ENCODE measurements at regions not wholly inside any gene's neighbourhood (a gene's known extent, or its start where the extent isn't known, plus 50 kb on each side); places are given as distances from the start of the nearest gene placed in this dataset.

DNA sequence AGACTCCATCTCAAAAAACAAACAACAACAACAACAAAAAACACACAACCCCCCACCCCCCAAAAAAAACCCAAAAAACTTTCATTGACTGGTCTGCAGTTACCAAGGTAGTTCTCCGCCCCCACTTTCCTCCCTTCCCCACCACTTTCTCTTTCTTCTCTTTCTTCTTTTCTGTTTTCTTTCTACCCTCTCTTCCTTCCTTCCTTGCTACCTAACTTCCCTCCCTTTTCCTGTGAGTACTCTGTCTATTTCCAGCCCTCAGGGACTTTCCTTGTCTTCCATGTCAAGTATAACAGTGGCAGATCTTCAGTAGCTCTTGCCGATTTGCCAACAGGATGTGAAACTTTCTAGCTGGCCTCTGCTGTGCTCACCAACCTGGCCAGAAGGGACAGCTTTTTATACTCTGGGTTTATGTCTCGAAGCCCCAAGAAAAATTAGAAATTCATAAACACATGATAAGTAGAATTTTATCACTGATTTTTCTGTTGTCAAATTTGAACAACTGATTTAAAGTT lies 399.5 kb downstream of the QKI start:
- intact Hi-C loops (cut with DNase I; ENCODE audit: low total_unique reads) (loop anchor here (1.0 to 10.0 kb wide), 7 partner anchors 103 to 1087 kb away; partner anchors contain the start of genes PACRG and PRKN), in situ Hi-C loops (cut with MboI; ENCODE audit: low sequenced_read_pairs in 4 of 4) (no loop called here)
- Histone ChIP-seq H3K9me3 (no peaks in the 10 kb centered on the region), H3K27ac (peak overlapping the region; percentile 76 to 87 (median 84)), H3K4me3 (no peak overlapping the region), H3K36me3 (no peaks in the 10 kb centered on the region), H3K4me1 (peaks cover 19 to 20% of the 10 kb centered on the region in 2 donors), H3K27me3 (no peaks in the 10 kb centered on the region)
- no peak for DNase-seq
- peak in 1 of 2 donors; percentile 74 for ATAC-seq
- TF ChIP-seq, protein P1, sequence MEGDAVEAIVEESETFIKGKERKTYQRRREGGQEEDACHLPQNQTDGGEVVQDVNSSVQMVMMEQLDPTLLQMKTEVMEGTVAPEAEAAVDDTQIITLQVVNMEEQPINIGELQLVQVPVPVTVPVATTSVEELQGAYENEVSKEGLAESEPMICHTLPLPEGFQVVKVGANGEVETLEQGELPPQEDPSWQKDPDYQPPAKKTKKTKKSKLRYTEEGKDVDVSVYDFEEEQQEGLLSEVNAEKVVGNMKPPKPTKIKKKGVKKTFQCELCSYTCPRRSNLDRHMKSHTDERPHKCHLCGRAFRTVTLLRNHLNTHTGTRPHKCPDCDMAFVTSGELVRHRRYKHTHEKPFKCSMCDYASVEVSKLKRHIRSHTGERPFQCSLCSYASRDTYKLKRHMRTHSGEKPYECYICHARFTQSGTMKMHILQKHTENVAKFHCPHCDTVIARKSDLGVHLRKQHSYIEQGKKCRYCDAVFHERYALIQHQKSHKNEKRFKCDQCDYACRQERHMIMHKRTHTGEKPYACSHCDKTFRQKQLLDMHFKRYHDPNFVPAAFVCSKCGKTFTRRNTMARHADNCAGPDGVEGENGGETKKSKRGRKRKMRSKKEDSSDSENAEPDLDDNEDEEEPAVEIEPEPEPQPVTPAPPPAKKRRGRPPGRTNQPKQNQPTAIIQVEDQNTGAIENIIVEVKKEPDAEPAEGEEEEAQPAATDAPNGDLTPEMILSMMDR (IDR thresholded peaks at IDR 0.05 in 4 of 5, conservative IDR thresholded peaks at IDR 0.05 in 1 of 5) = no peak
- TF ChIP-seq POLR2A (IDR thresholded peaks at IDR 0.05) = no peak

- DNase-seq = no peak
- ATAC-seq = no peak
- TF ChIP-seq POLR2A (IDR thresholded peaks at IDR 0.05) = no peak
- TF ChIP-seq, protein P1 (IDR thresholded peaks at IDR 0.05 in 4 of 5, conservative IDR thresholded peaks at IDR 0.05 in 1 of 5) = no peak
- H3K36me3 ChIP-seq = no peaks in the 10 kb centered on the region
- no peaks in the 10 kb centered on the region for H3K9me3 ChIP-seq
- no peak overlapping the region for H3K27ac ChIP-seq
- in situ Hi-C loops (cut with MboI; ENCODE audit: low sequenced_read_pairs in 4 of 4) (no loop called here), intact Hi-C loops (cut with DNase I; ENCODE audit: low total_unique reads) (loop anchor here (5.0 to 10.0 kb wide), 3 partner anchors 224 to 1084 kb away; partner anchors contain the start of genes PACRG and PRKN)
- H3K27me3 ChIP-seq = no peaks in the 10 kb centered on the region
- no peak overlapping the region for H3K4me3 ChIP-seq
- peaks cover 19 to 20% of the 10 kb centered on the region in 2 donors for H3K4me1 ChIP-seq
Measured at GRCh38 chr6:163811317-163811716, 396.8 kb downstream of the QKI start.

GRCh38 chr6:163809364-163809763 lies 394.8 kb downstream of the QKI start:
- Histone ChIP-seq H3K4me3 (no peak overlapping the region), H3K4me1 (peaks cover 12 to 14% of the 10 kb centered on the region in 2 donors), H3K27me3 (no peaks in the 10 kb centered on the region), H3K9me3 (no peaks in the 10 kb centered on the region), H3K36me3 (no peaks in the 10 kb centered on the region), H3K27ac (no peak overlapping the region)
- in situ Hi-C loops (cut with MboI; ENCODE audit: low sequenced_read_pairs in 4 of 4) = no loop called here
- ATAC-seq (no peak), DNase-seq (no peak)
- intact Hi-C loops (cut with DNase I; ENCODE audit: low total_unique reads) = no loop called here
- TF ChIP-seq, protein P1 (IDR thresholded peaks at IDR 0.05 in 4 of 5, conservative IDR thresholded peaks at IDR 0.05 in 1 of 5) = no peak
- no peak for TF ChIP-seq POLR2A (IDR thresholded peaks at IDR 0.05)

DNA sequence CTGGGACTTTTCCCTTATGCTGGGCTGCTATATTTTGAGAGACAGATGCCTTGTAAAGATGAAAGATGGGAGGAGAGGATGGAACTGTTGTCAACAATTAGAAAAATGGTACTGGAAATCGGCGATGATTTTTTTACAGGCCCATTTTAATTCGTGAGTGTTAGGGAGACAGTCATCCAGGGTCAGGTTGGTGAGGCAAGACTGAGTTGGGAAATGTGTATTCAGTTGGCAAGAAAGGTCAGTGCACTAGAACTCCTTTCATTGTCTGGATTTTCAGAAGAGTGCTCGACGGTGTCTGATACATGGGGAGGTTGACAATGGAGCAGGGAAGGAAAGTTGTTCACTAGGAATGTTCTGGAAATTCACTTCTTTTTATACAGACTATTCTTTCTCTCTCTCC lies 394.4 kb downstream of the QKI start:
- no peak for DNase-seq
- ATAC-seq = peak in 1 of 2 donors; percentile 82
- TF ChIP-seq POLR2A (IDR thresholded peaks at IDR 0.05) = no peak
- TF ChIP-seq, protein P1 (IDR thresholded peaks at IDR 0.05 in 4 of 5, conservative IDR thresholded peaks at IDR 0.05 in 1 of 5) = no peak
- H3K4me1 ChIP-seq = peaks cover 9 to 12% of the 10 kb centered on the region in 2 donors
- in situ Hi-C loops (cut with MboI; ENCODE audit: low sequenced_read_pairs in 4 of 4) (no loop called here), intact Hi-C loops (cut with DNase I; ENCODE audit: low total_unique reads) (no loop called here)
- H3K27me3 ChIP-seq = no peaks in the 10 kb centered on the region
- H3K27ac ChIP-seq = peak overlapping the region in 1 of 4 donors; percentile 6
- no peaks in the 10 kb centered on the region for H3K9me3 ChIP-seq
- no peak overlapping the region for H3K4me3 ChIP-seq
- no peaks in the 10 kb centered on the region for H3K36me3 ChIP-seq

DNA sequence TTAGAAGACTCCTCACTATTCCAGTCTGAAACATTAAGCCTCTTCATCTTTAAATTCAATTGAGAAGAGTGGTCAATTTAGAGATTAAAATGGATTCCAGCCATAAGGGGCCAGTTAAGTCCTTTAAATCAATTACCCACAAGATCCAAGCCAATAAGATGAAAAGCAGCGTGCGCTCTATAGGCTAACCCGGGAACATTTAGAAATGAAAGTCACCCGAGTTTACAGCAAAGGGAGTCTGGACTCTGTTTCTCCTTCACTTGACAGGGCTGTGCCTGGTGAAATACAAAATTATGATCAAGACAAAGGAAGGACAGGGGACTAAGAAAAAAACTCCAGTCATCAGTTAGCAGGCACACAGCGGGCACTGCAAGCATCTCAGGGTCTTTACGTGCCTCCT lies 393.7 kb downstream of the QKI start:
- H3K36me3 ChIP-seq = no peaks in the 10 kb centered on the region
- no peaks in the 10 kb centered on the region for H3K27me3 ChIP-seq
- ATAC-seq = no peak
- DNase-seq = no peak
- intact Hi-C loops (cut with DNase I; ENCODE audit: low total_unique reads) = no loop called here
- H3K27ac ChIP-seq = no peak overlapping the region
- no peak for TF ChIP-seq POLR2A (IDR thresholded peaks at IDR 0.05)
- TF ChIP-seq, protein P1 (IDR thresholded peaks at IDR 0.05 in 4 of 5, conservative IDR thresholded peaks at IDR 0.05 in 1 of 5) = no peak
- peaks cover 9 to 12% of the 10 kb centered on the region in 2 donors for H3K4me1 ChIP-seq
- no peaks in the 10 kb centered on the region for H3K9me3 ChIP-seq
- in situ Hi-C loops (cut with MboI; ENCODE audit: low sequenced_read_pairs in 4 of 4) = no loop called here
- no peak overlapping the region for H3K4me3 ChIP-seq

Data from gastrocnemius medialis (tissue), 4 donors.